Superior temporal gyrus (tissue), 1 donor: ENCODE measurements at regions not wholly inside any gene's neighbourhood (a gene's known extent, or its start where the extent isn't known, plus 50 kb on each side); places are given as distances from the start of the nearest gene placed in this dataset.
"Not testable (repeated sequence)": the region's sequence is repeated elsewhere in the genome, so short reads cannot be mapped to it uniquely, and the experiment has no call there.

Experiments used
- DNase-seq: peaks from one replicate; pipeline ENCODE4 v3.0.0-alpha.2; 2016; ENCODE audit errors: extremely low spot score

GRCh38 chr5:119895066-119895465 is 265.7 kb downstream of the FAM170A start:
- DNase-seq: no peak

GRCh38 chr5:119896826-119897536 is 267.6 kb downstream of the FAM170A start:
- DNase-seq: no peak

GRCh38 chr5:119897537-119898370 is 268.4 kb downstream of the FAM170A start:
- no peak for DNase-seq

GRCh38 chr5:119899981-119900380 is 270.6 kb downstream of the FAM170A start:
- DNase-seq: no peak

GRCh38 chr5:119902593-119902992 is 273.2 kb downstream of the FAM170A start:
- DNase-seq: no peak

- DNase-seq: no peak
Measured at GRCh38 chr5:119913425-119913824, 284.1 kb downstream of the FAM170A start.

- DNase-seq: no peak
Measured at GRCh38 chr5:119919279-119919678, 289.9 kb downstream of the FAM170A start.

- DNase-seq: no peak
Measured at GRCh38 chr5:119926301-119926700, 296.9 kb downstream of the FAM170A start.

- DNase-seq: no peak
Measured at GRCh38 chr5:119928974-119929373, 299.6 kb downstream of the FAM170A start.

- no peak for DNase-seq
Measured at GRCh38 chr5:119930490-119930889, 301.1 kb downstream of the FAM170A start.

- no peak for DNase-seq
Measured at GRCh38 chr5:119943148-119943547, 313.8 kb downstream of the FAM170A start.

GRCh38 chr5:119945691-119946090 is 316.3 kb downstream of the FAM170A start:
- DNase-seq: no peak

- DNase-seq: peak; percentile 14
Measured at GRCh38 chr5:119948162-119948561, 318.8 kb downstream of the FAM170A start.

- no peak for DNase-seq
Measured at GRCh38 chr5:119949426-119949999, 320.2 kb downstream of the FAM170A start.

GRCh38 chr5:119951330-119951934 is 322.1 kb downstream of the FAM170A start:
- DNase-seq: peak; percentile 21

- DNase-seq: no peak
Measured at GRCh38 chr5:119953474-119953873, 324.1 kb downstream of the FAM170A start.

- no peak for DNase-seq
Measured at GRCh38 chr5:119954106-119954505, 324.7 kb downstream of the FAM170A start.

GRCh38 chr5:119961993-119962392 is 332.6 kb downstream of the FAM170A start:
- no peak for DNase-seq

- DNase-seq: no peak
Measured at GRCh38 chr5:119966028-119966427, 336.7 kb downstream of the FAM170A start.

- DNase-seq: no peak
Measured at GRCh38 chr5:119968690-119969089, 339.3 kb downstream of the FAM170A start.

- DNase-seq: not testable (repeated sequence)
Measured at GRCh38 chr5:119987077-119987476, 357.7 kb downstream of the FAM170A start.

- DNase-seq: no peak
Measured at GRCh38 chr5:119991625-119992024, 362.3 kb downstream of the FAM170A start.
